ENCODE measurements at regions not wholly inside any gene's neighbourhood (a gene's known extent, or its start where the extent isn't known, plus 50 kb on each side); places are given as distances from the start of the nearest gene placed in this dataset.
"Not testable (repeated sequence)": the region's sequence is repeated elsewhere in the genome, so short reads cannot be mapped to it uniquely, and the experiment has no call there.

GRCh38 chr1:4175566-4176405, 275.7 kb upstream of the C1orf174 start:
- no peak for DNase-seq

- no peak for DNase-seq
These were observed 276.8 kb upstream of the C1orf174 start for GRCh38 chr1:4176841-4177240.

- DNase-seq, result no peak
These were observed 277.5 kb upstream of the C1orf174 start for GRCh38 chr1:4177425-4178150.

- DNase-seq, result no peak
These were observed 278.5 kb upstream of the C1orf174 start for GRCh38 chr1:4178501-4179113.

- DNase-seq, result no peak
These were observed 280.1 kb upstream of the C1orf174 start for GRCh38 chr1:4179914-4180735.

GRCh38 chr1:4186486-4186885, 286.4 kb upstream of the C1orf174 start:
- not testable (repeated sequence) for DNase-seq

- DNase-seq, result no peak
These were observed 303.4 kb upstream of the C1orf174 start for GRCh38 chr1:4203501-4203900.

- no peak for DNase-seq
These were observed 307.1 kb upstream of the C1orf174 start for GRCh38 chr1:4207183-4207582.

GRCh38 chr1:4207842-4208692, 308.0 kb upstream of the C1orf174 start:
- no peak for DNase-seq

GRCh38 chr1:4210043-4210442, 310.0 kb upstream of the C1orf174 start:
- DNase-seq, result no peak

GRCh38 chr1:4212796-4213195, 312.7 kb upstream of the C1orf174 start:
- no peak for DNase-seq

- DNase-seq, result no peak
These were observed 313.4 kb upstream of the C1orf174 start for GRCh38 chr1:4213366-4213973.

GRCh38 chr1:4214826-4215225, 314.8 kb upstream of the C1orf174 start:
- DNase-seq, result no peak

- DNase-seq, result no peak
These were observed 315.3 kb upstream of the C1orf174 start for GRCh38 chr1:4215391-4215790.

- DNase-seq, result no peak
These were observed 316.2 kb upstream of the C1orf174 start for GRCh38 chr1:4216231-4216630.

- DNase-seq, result no peak
These were observed 318.5 kb upstream of the C1orf174 start for GRCh38 chr1:4218619-4219018.

- DNase-seq, result no peak
These were observed 319.0 kb upstream of the C1orf174 start for GRCh38 chr1:4219111-4219510.

GRCh38 chr1:4219826-4220225, 319.8 kb upstream of the C1orf174 start:
- DNase-seq, result no peak

- no peak for DNase-seq
These were observed 320.3 kb upstream of the C1orf174 start for GRCh38 chr1:4220362-4220761.

GRCh38 chr1:4221107-4221506, 321.0 kb upstream of the C1orf174 start:
- DNase-seq, result no peak

- no peak for DNase-seq
These were observed 324.8 kb upstream of the C1orf174 start for GRCh38 chr1:4224684-4225467.
